ENCODE measurements at regions not wholly inside any gene's neighbourhood (a gene's known extent, or its start where the extent isn't known, plus 50 kb on each side); places are given as distances from the start of the nearest gene placed in this dataset.

DNA sequence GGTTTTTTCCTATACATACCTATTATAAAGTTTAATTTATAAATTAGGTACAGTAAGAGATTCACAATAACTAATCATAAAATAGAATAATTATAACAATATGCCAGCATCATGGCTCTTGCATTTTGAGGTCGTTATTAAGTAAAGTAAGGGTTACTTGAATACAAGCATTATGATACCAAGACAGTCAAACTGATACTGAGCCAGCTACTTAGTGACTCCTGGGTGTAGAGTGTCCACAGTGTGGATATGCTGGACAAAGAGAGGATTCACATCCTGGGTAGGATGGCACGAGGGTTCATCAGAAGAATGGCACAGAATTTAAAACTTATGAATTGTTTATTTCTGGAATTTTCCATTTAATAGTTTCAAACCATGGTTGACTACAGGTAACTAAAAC lies 157.2 kb upstream of the IL12A start:
- DNase-seq (ENCODE audit: low read depth), result no peak

DNA sequence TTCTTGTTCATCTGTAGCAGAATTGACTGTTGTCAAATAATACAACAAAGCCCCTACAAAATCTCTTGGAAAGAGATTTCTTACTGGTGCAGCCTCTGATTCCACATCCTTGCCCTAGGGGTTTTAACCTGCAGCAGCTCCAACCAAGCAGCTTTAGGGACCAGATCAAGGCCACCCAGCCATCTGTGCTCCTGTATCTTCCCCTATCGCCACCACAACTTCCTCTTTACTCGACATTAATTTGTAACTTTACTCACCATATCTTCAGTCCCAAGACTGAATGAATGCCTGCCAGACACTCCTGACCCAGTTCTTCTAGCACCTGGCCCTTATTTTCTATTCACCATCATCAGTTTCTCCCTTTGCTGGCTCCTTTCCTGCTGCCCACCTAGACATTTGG lies 156.6 kb upstream of the IL12A start:
- DNase-seq (ENCODE audit: low read depth), result no peak

DNA sequence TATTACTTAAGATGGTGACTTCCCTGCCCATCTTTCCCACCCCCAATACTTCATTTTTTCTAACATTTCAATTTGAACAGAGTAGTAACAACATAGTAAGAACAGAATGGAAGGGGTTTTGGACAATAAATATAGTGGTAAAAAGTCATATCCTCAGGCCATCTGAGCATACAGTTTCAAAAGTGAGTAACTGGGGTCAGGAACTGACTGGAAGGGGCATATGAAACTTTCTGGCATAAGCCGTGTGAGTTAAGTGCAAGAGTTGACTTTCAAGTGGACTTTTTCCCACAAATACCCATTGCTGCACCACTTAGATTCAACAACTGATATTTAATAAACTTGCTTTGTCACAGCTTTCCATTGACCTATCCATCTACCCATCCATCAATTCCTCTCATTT lies 153.5 kb upstream of the IL12A start:
- no peak for DNase-seq (ENCODE audit: low read depth)

DNA sequence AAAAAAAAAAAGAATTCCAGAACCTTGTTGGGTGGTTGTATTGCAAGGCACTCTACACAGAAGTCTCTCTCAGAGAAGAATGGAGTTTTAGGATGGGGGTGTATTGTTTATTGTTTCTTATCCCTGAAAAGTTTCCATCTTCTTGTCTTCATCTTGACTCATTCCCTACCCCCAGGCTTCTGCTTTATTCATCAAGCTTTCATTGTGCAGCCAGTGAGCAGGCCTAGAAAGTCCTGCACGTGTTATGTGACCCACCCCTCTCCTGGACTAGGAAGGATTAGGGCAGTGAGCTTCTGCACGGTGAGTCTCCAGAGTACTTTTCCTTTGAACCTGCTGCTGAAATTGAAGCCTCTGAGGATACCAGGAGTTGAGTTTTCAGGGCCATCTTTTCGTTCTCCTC lies 150.9 kb upstream of the IL12A start:
- no peak for DNase-seq (ENCODE audit: low read depth)

DNA sequence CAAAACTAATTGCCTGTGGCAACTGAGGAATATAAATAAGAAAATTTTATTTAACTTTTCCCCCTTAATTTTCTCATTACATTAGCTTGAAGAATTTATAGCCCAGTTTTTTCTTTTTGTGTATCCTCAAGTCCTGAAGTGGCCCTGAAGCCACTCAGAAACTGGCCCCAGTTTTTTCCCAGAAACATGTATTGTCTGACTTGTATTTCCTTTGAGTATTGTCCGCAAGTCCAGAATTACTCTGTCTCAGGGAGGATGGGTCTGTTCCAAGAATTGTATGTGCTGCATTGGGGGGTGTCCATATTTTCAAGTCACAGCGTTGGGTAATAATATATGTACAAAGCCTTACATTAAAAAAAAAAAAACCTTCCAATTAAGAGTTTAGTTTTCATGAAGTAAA lies 149.7 kb upstream of the IL12A start:
- no peak for DNase-seq (ENCODE audit: low read depth)

DNA sequence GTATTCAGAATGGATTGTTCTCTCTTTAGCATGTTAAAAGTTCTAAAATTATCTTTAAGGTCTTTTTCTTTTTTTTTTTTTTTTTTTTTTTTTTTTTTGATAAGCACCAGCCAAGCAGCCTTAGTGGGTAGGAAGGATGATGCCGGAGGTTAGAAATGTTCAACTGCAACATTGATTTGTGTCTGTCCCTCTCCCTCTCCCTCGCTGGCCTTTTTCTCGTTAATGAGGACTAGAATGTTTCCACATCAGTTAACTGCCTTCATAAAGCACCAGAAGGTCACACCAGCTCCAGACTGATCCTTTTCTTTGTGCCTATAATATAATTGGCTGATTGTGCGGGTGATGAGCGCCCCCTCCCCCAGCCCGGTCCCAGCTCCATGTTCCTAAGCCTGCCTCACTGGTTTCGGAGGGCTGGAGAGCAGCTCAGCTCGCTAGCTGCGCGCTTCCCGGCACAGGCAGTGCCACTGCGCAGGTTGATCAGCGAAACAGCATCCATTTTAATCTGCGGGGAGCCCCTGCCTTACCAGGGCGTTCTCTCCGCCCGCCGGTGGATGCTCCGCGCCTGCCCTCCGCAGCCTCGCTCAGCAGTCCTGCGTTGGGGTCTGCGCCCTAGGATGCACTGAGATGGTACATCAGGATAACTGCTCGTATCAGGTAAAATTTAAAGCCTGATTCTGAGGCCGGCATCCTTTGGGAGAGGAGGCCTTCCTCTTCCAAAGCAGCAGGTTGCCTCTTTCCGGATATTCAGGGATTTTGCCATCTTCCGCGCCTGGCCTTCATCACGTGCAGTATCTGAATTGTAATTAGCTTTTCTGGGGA lies 148.9 kb upstream of the IL12A start, which contains the start of gene SCHIP1:
Gene SCHIP1, plus strand, starts transcription at position 301 of the 819 bp plus-strand sequence.
- DNase-seq (ENCODE audit: low read depth), result no peak

DNA sequence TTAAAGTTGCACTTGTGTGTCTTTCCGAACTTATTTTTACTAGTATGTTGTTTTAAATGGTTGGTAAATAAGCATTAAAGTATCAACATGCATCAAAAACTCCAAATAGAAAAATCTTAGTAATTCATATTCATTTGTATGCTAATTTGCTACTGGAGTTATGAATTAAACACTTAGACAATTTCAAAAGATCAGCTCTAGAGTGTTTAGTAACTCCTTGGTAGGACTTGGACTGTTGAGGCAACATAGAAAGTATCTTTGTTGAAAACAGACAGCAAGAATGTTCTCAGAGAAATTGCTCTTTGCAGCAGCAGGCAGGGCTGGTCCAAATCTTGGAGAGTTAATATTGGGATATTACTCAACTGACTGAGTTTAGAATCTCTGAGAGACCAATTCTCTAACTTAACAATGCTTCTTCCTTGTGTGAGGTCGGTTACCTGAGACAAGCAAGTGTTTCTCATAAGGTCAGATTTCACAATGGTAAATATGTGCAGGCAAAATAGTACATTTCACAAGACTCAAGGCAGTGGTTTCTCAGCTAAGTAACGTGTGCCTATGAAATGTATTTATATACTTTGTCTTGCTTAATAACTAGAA lies 147.8 kb upstream of the IL12A start:
- no peak for DNase-seq (ENCODE audit: low read depth)

DNA sequence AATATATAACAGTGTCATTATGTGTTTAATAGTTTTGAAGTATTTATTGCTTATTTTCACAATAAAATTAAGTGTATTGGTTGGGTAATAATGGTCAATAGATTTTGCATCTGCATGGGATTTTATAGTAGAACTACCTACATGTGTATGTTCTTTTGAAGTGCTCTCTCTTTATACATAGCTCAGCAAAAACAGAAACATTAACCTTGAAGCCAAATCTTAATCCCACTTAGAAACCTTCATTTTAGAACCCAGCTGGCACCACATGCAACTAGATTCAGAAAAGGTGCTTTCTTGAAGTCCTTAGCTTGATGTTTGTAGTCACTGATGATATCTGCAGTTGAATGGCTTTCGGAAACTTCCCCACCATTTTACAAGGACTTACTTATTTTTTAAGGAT lies 146.9 kb upstream of the IL12A start:
- no peak for DNase-seq (ENCODE audit: low read depth)

DNA sequence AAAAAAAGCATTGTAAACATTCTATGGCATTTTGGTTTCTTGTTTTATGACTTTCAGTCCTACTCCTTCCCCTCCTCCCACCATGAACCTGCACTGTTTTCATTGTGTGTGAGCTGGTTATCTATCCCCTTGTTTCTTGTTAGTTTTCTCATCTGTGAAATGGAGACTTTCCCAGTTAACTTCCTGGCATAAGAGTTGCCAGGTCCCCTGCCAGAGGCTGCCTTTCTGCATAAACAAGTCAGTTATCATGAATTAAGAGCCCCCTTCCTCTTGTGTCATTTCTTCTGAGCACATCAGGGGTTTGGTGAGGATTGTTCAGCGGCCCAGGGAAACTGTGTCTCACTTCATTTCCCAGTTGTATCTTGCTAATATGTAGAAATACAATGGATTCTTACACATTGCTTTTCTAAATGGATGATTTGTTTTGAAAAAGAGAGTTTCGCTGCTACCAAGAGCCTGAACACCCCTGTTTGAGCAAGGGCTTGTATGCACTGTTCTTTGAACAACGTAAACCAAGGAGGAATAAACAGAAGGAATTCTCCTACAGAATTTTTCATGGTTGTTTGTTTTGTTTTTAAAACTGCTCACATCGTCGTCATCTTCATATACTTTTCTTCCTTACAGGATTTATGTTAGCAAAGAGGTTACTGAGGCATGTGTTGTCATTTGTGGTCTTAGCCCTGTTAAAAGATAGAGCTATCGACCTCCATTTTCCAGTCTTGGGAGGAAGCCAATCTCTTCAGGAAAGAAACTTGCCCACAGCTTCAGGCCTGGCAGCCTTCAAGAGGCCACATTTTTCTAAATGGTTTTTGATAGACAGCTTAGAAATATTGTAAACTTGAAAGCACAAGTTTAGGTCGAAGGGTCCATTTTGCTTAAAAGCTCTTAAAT lies 144.6 kb upstream of the IL12A start:
- no peak for DNase-seq (ENCODE audit: low read depth)

DNA sequence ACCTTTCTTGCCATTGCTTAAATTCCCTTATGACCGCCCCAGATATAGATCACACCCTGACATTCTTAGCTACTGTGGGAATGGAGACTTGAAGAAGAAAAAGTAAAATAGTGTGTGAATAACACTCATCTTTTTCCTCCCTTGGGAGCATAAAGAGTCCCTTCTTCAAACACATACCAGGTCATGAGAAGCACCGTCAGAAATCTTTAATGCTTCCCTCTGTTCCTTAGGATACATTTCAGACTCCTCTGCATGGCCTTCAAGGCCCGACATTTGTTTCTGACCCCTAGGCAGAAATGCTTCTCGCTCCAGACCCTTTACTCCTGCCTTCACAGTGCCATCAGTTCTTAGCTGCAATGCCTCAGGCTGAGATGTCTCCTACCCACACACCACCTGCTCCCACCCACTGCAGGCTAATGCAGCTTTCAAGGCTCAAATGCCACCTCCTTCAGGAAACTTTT lies 143.8 kb upstream of the IL12A start:
- DNase-seq (ENCODE audit: low read depth), result no peak

DNA sequence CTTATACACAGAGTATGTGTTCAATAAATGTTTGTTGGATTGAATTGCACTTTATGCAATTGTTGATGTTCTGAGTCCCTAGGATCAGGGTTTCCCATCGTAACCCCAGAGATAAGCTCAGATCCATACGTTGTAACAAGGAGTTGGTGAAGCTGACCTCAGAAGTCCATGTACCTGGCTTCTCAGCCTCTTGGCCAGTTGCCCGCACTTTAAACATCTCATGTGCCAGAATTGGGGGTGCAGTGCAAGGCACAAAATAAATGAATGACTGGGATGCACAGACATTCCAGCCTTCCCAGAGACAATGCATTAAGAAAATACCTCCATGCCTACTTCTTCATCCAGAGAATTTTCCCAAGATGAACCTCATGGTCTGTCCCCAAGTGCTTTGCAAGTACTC lies 142.9 kb upstream of the IL12A start:
- no peak for DNase-seq (ENCODE audit: low read depth)

DNA sequence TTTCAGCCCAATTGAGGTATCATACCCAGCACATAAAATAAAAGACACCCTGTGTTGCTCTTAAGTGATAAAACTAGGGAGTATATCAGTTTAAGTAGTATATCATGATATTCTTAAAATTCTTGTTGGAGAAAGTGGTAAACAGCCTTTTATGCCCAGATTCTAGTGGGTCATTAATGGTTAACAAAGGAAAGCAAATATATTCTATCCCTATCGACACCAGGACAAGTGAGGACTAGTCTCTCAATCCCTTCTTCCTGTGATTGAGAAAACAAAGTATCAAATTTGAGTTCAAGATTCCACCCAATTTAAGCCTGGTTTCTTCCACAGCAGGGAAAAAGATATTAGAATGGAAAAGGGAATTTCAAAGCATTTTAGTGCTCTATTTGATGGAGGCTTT lies 142.4 kb upstream of the IL12A start:
- DNase-seq (ENCODE audit: low read depth), result no peak

DNA sequence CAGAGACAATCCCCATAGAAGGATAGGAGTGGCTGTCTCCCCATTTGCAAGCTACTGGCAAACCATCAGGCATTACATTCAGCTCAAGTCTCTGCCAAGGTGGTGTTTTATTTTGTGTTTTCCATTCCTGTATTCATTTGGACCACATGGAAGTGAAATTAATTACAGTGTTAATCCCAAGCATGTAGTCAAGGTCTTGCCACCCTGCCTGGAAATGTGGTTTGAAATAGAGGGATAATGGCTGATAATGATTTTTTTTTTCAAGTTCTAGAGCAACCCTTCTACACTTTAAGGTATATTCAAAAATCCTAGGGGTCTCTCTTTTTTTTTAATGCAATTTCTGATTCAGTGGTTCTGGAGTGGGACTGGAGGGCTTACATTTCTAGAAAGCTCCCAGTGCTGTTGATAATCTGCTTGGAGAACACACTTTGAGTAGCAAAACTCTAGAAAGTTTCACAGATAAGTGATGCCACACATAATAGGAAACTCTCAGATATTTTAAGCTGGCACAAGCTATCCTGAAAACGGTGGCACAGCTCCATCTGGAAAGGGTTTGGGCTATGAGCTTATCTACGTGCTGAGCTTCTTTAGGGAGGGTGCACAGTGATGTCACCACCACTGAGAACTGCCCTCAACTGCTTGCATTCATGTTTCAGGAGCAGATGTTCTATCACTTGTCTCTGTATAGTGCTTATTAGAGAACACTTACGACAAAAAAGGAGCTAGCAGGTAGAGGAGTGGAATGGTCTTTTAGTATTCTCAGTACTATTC lies 140.1 kb upstream of the IL12A start:
- no peak for DNase-seq (ENCODE audit: low read depth)

DNA sequence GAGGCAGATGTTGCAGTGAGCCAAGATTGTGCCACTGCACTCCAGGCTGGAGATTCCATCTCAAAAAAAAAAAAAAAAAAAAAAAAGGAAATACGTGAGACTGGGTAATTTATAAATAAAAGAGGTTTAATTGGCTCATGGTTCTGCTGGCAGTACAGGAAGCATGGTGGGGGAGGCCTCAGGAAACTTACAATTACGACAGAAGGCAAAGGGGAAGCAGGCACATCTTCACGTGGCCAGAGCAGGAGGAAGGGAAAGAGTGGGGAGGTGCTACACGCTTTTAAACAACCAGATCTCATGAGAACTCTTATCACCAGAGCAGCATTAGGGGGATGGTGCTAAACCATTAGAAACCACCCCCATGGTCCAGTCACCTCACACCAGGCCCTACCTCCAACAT lies 138.2 kb upstream of the IL12A start:
- no peak for DNase-seq (ENCODE audit: low read depth)

DNA sequence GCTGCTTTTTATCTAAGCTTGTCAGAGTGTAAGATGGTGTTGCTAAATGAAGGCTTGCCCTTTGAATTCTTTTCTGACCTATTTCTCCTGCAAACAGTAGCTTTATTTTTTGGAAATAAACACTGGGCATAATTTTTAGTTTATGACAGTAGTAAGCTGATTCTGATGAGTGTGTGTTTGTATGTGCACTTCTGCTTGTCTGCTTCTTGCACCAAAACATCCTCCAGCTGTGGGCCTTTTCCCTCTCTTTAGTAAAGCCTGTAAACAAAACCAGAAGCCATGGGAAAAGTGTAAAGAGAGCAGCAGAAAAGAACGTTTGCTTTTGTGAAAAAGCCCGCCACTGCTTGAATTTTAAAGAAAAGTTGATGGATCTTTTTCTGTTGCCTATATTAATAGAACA lies 136.4 kb upstream of the IL12A start:
- DNase-seq (ENCODE audit: low read depth), result no peak

DNA sequence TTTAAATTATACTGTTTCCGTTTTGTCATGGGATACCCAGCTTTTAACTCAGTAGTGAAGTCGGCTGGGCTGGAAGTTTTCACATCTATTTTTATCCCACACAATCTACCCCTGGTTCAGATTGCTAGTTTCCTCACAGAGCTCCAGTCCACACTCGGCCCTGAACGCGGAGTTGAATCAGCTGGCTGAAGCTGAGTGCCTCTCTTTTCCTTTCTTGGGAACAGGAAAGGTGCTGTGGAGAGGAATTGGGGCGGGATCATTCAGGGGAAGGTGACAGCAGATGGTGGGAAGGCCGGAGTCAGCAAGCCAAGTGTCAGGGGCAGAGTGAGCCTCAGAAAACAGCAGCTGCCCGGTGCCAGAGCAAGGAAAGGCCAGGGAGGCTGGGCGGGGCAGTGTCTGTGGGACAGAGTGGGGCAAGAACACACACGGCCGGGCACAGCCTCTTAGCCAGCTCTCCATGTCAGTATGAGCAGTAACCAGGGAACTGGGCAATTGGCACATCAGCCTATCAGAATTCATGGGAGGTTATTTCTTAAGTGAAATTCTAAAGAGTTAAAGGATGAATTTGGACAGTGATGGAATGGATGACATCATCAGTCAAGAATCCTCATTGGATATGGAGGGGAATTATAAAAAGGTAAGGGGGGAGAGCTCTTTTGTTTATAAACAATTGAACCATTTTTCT lies 135.7 kb upstream of the IL12A start:
- peak; percentile 79 for DNase-seq (ENCODE audit: low read depth)

DNA sequence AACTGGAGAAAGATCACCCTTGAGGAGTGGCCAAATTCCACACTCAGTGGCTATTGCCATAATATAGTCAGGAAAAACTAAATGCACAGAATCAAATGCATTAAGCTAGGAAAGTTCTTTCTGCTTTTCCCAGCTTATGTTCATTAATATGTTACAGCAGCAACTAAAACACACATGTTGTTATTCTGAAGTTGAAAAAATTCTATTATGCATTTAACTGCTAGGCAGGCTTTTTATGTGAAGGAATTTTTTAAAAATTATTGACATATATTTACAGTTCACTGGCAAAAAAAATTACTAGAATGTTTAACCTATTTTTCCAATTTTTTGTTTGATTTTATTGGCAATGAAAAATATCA lies 135.2 kb upstream of the IL12A start:
- DNase-seq (ENCODE audit: low read depth), result no peak

DNA sequence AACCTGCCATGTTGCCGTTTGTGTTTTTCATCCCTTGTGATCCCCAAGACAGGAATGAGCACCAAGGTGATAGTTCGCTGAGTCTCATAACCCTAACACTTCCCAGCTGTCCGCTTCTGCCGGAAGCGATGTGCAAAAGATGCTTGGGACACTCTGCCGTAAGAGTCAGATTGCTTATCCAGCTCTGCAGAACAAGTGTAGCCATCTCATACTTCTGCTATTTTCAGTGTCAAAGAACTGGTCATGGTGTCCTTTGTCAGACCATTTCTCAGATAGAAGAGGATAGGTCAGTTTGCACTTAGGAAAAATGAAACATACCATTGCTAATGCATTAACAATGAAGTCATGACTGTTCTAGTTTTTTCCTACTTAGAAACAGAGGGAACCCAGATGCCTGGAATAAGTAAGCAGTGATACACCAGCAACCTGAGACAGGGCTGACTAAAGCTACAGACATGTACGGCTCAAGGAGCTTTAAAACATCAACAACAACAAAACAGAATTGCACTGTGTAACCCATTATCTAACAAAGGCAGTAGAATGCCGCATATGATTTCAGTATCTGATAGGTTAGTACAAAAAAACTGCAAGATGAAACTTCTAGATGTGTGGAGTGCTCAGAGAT lies 134.0 kb upstream of the IL12A start:
- peak; percentile 96 for DNase-seq (ENCODE audit: low read depth)

DNA sequence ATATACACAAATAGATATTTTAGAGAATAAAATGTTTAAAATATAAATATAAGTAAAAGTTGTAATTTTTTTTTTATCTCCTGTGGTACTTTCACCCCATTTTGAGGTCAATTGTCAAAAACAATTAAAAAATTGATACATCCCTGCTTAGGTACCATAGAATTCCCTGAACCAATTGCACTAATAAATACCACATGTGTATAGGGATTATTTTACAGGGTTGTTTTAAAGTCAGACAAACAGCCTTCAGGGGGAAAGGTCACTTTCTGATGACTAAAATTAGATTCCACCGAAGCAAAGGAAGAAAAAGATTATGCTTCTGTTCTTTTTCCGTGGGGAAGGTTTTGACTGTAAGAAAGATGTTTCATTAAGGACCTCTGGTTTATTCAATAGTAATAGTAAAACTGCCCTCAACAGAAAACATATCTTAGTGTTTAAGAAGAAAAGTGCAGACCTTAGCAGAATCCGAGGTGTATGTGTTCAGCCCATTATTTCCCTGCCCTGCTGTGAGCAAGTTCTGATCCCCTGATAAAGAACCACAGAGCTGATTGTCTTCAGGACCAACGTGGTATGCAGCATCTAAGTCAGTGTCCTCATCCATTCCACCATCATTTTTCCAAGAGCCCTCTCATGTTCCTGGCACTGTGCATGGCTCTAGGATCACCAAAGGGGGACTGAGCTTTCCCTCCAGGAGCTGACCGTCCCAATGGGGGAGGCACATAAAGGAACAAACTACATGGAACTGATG lies 132.9 kb upstream of the IL12A start:
- no peak for DNase-seq (ENCODE audit: low read depth)
